ENCODE measurements at regions not wholly inside any gene's neighbourhood (a gene's known extent, or its start where the extent isn't known, plus 50 kb on each side); places are given as distances from the start of the nearest gene placed in this dataset.

- Histone ChIP-seq H3K27me3 (no peaks in the 10 kb centered on the region), H3K4me1 (ENCODE audit: low read depth) (peaks cover 9% of the 10 kb centered on the region), H3K9me3 (ENCODE audit: low read depth) (no peaks in the 10 kb centered on the region), H3K27ac (no peak overlapping the region), H3K36me3 (no peaks in the 10 kb centered on the region), H3K4me3 (no peak overlapping the region)
- TF ChIP-seq, protein P1, sequence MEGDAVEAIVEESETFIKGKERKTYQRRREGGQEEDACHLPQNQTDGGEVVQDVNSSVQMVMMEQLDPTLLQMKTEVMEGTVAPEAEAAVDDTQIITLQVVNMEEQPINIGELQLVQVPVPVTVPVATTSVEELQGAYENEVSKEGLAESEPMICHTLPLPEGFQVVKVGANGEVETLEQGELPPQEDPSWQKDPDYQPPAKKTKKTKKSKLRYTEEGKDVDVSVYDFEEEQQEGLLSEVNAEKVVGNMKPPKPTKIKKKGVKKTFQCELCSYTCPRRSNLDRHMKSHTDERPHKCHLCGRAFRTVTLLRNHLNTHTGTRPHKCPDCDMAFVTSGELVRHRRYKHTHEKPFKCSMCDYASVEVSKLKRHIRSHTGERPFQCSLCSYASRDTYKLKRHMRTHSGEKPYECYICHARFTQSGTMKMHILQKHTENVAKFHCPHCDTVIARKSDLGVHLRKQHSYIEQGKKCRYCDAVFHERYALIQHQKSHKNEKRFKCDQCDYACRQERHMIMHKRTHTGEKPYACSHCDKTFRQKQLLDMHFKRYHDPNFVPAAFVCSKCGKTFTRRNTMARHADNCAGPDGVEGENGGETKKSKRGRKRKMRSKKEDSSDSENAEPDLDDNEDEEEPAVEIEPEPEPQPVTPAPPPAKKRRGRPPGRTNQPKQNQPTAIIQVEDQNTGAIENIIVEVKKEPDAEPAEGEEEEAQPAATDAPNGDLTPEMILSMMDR (IDR thresholded peaks at IDR 0.05; ENCODE audit: low read depth, low read length), result no peak
- DNase-seq (ENCODE audit: low read depth in 1 of 2, low spot score in 1 of 2), result no peak
These were observed 304.9 kb upstream of the JAG1 start for GRCh38 chr20:10978713-10979112.

- H3K27me3 ChIP-seq, result no peaks in the 10 kb centered on the region
- no peak overlapping the region for H3K4me3 ChIP-seq
- peak overlapping the region; percentile 53 for H3K27ac ChIP-seq
- peak; percentile 71 to 87 for DNase-seq (ENCODE audit: low read depth in 1 of 2, low spot score in 1 of 2)
- H3K36me3 ChIP-seq, result no peaks in the 10 kb centered on the region
- no peaks in the 10 kb centered on the region for H3K9me3 ChIP-seq (ENCODE audit: low read depth)
- H3K4me1 ChIP-seq (ENCODE audit: low read depth), result peaks cover 9% of the 10 kb centered on the region
- TF ChIP-seq, protein P1 (IDR thresholded peaks at IDR 0.05; ENCODE audit: low read depth, low read length), result no peak
These were observed 308.9 kb upstream of the JAG1 start for GRCh38 chr20:10982692-10983091.

GRCh38 chr20:10984294-10984693 is 310.5 kb upstream of the JAG1 start:
- Histone ChIP-seq H3K27ac (no peak overlapping the region), H3K4me1 (ENCODE audit: low read depth) (peaks cover 9% of the 10 kb centered on the region), H3K27me3 (no peaks in the 10 kb centered on the region), H3K4me3 (no peak overlapping the region), H3K9me3 (ENCODE audit: low read depth) (no peaks in the 10 kb centered on the region), H3K36me3 (no peaks in the 10 kb centered on the region)
- TF ChIP-seq, protein P1 (IDR thresholded peaks at IDR 0.05; ENCODE audit: low read depth, low read length), result no peak
- DNase-seq (ENCODE audit: low read depth in 1 of 2, low spot score in 1 of 2), result no peak

DNA sequence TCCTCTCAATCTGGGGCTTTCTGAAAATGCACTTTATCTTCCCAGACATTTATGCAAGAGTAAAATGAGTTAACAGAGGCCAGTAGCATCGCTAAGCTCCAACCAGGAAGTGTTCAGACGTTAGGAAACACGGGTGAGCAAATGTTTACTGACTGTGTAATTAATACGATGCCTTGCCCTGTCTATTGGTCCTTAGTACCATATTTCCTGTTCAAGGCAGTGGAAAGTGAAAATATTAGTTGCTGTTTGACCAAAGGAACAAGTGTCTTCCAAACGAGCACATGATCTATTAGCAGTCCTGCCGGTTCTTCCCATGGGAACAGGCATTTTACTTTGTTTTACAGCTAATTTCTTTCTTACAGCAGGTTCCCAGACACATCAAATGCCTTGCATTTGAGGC is 311.1 kb upstream of the JAG1 start:
- DNase-seq (ENCODE audit: low read depth in 1 of 2, low spot score in 1 of 2), result no peak
- Histone ChIP-seq H3K4me3 (no peak overlapping the region), H3K36me3 (no peaks in the 10 kb centered on the region), H3K27me3 (no peaks in the 10 kb centered on the region), H3K27ac (no peak overlapping the region), H3K4me1 (ENCODE audit: low read depth) (peaks cover 9% of the 10 kb centered on the region), H3K9me3 (ENCODE audit: low read depth) (no peaks in the 10 kb centered on the region)
- TF ChIP-seq, protein P1 (IDR thresholded peaks at IDR 0.05; ENCODE audit: low read depth, low read length), result no peak

GRCh38 chr20:10985536-10985935 is 311.7 kb upstream of the JAG1 start:
- TF ChIP-seq, protein P1 (IDR thresholded peaks at IDR 0.05; ENCODE audit: low read depth, low read length), result no peak
- Histone ChIP-seq H3K27me3 (no peaks in the 10 kb centered on the region), H3K4me3 (no peak overlapping the region), H3K4me1 (ENCODE audit: low read depth) (peaks cover 9% of the 10 kb centered on the region), H3K36me3 (no peaks in the 10 kb centered on the region), H3K9me3 (ENCODE audit: low read depth) (no peaks in the 10 kb centered on the region), H3K27ac (no peak overlapping the region)
- peak in 1 of 2 donors; percentile 65 for DNase-seq (ENCODE audit: low read depth in 1 of 2, low spot score in 1 of 2)

DNA sequence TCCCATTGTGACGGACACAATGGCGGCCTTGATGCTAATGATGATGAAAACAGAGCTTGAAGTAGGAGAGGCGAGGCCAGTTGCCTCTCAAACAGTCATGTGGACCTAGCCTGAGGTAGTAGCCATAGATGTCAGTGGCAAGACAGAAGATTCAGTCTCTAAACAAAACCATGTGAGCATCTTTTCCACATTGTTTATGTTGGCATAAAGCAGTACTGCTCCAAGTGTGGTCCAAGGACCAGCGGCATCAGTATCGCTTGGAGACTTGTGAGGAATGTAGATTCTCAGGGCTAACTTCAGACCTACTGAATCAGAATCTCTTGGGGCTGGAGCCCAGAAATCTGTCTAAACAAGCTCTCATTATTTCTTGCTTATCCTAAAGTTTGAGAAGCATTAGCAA is 312.8 kb upstream of the JAG1 start:
- Histone ChIP-seq H3K27ac (no peak overlapping the region), H3K27me3 (no peaks in the 10 kb centered on the region)

More for the DNA sequence above, 312.8 kb upstream of the JAG1 start:
- Histone ChIP-seq H3K9me3 (ENCODE audit: low read depth) (no peaks in the 10 kb centered on the region), H3K4me3 (no peak overlapping the region), H3K36me3 (no peaks in the 10 kb centered on the region), H3K4me1 (ENCODE audit: low read depth) (peaks cover 9% of the 10 kb centered on the region)
- DNase-seq (ENCODE audit: low read depth in 1 of 2, low spot score in 1 of 2), result no peak
- TF ChIP-seq, protein P1 (IDR thresholded peaks at IDR 0.05; ENCODE audit: low read depth, low read length), result no peak
